ENCODE measurements at regions not wholly inside any gene's neighbourhood (a gene's known extent, or its start where the extent isn't known, plus 50 kb on each side); places are given as distances from the start of the nearest gene placed in this dataset.
"Not testable (repeated sequence)": the region's sequence is repeated elsewhere in the genome, so short reads cannot be mapped to it uniquely, and the experiment has no call there.

DNA sequence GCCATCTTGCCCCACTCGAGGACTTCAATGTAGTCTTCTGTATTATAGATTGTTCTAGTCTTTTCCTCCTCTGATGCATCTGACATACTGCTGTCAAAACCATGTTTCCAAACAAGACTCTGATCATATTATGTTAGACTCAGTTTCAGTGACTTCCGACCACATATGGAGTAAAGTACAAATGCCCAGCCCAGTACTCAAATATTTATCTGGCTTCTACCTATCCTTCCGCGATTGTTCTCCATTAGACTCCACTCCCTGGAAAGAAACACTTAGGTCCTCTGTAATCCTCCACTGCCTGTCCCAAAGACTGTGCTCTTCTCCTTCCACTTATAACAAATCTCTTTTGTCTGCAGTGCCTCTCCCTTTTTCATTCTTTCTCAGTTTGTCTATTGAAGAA, 439.5 kb downstream of the EFNB2 start:
- WGBS, 2 donors: 94 to 97% methylated on average over 4 of the region's 4 CpGs
- H3K27ac ChIP-seq (ENCODE audit: low read depth in 1 of 2, low read length in 2 of 2): no peak overlapping the region

DNA sequence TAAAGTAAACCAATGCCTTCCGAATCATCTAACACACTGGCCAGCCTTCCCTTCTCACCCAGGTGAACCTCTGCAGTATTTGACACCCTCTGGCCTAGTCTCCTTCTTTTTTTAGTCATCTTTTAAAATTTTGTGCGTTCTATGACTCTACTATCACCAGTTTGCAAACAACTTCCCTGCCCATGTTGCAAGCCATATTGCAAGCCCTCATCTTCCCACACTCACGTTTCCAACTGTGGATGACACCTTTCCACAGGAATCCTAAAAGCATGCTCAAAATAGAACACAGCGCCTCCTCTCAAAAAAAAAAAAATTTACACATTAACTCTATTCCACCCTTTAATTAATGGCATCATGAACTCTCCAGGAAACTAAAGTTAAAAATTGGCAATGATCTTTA, 440.1 kb downstream of the EFNB2 start:
- ATAC-seq (ENCODE audit: low FRiP score): no peak

More for the DNA sequence above, 439.5 kb downstream of the EFNB2 start:
- ATAC-seq (ENCODE audit: low FRiP score) (no peak), DNase-seq (no peak)
- H3K9me3 ChIP-seq (ENCODE audit: control insufficient read depth, low read length): no peaks in the 10 kb centered on the region
- intact Hi-C loops (cut with DNase I): no loop called here
- H3K36me3 ChIP-seq (ENCODE audit: control insufficient read depth in 1 of 2, insufficient read depth in 2 of 2, low read length in 1 of 2): no peaks in the 10 kb centered on the region
- no peak overlapping the region for H3K4me3 ChIP-seq (ENCODE audit: low read length in 2 of 2)
- H3K4me1 ChIP-seq (ENCODE audit: control insufficient read depth in 1 of 2, insufficient read depth in 2 of 2, low read length in 2 of 2): no peaks in the 10 kb centered on the region
- no peaks in the 10 kb centered on the region for H3K27me3 ChIP-seq (ENCODE audit: control insufficient read depth in 1 of 2, insufficient read depth in 2 of 2, low read length in 1 of 2)

DNA sequence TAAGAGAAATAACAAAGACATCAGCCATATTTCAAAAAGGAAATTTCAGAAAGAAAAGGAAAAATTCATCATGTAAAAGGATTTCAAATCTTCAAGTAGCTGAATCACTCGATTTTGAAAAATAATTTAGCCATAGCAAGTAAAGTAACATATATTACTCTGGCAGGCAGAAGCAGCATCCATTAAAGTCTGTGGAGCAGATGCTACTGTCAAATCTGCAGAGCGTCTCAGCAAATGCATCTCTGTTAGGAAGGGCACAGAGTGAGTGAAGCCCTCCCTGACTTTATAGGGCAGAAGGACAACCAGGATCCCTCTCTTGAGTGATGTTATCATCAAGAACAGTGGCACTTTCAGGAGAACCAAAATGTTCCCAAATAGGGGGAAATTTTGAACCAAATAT, 445.5 kb downstream of the EFNB2 start:
- H3K27me3 ChIP-seq (ENCODE audit: control insufficient read depth in 1 of 2, insufficient read depth in 2 of 2, low read length in 1 of 2): no peaks in the 10 kb centered on the region
- ATAC-seq (ENCODE audit: low FRiP score) (no peak), DNase-seq (no peak)
- H3K9me3 ChIP-seq (ENCODE audit: control insufficient read depth, low read length): no peaks in the 10 kb centered on the region
- H3K36me3 ChIP-seq (ENCODE audit: control insufficient read depth in 1 of 2, insufficient read depth in 2 of 2, low read length in 1 of 2): no peaks in the 10 kb centered on the region
- no peak overlapping the region for H3K27ac ChIP-seq (ENCODE audit: low read depth in 1 of 2, low read length in 2 of 2)
- no peaks in the 10 kb centered on the region for H3K4me1 ChIP-seq (ENCODE audit: control insufficient read depth in 1 of 2, insufficient read depth in 2 of 2, low read length in 2 of 2)
- WGBS, 2 donors: 64 to 73% methylated on average over 2 of the region's 2 CpGs
- intact Hi-C loops (cut with DNase I): no loop called here
- H3K4me3 ChIP-seq (ENCODE audit: low read length in 2 of 2): no peak overlapping the region

More for the DNA sequence above, 440.1 kb downstream of the EFNB2 start:
- 87 to 92% methylated on average over 4 of the region's 4 CpGs for WGBS, 2 donors
- H3K4me3 ChIP-seq (ENCODE audit: low read length in 2 of 2): no peak overlapping the region
- intact Hi-C loops (cut with DNase I): no loop called here
- H3K27me3 ChIP-seq (ENCODE audit: control insufficient read depth in 1 of 2, insufficient read depth in 2 of 2, low read length in 1 of 2): no peaks in the 10 kb centered on the region
- H3K4me1 ChIP-seq (ENCODE audit: control insufficient read depth in 1 of 2, insufficient read depth in 2 of 2, low read length in 2 of 2): no peaks in the 10 kb centered on the region
- DNase-seq: no peak
- no peaks in the 10 kb centered on the region for H3K9me3 ChIP-seq (ENCODE audit: control insufficient read depth, low read length)
- no peak overlapping the region for H3K27ac ChIP-seq (ENCODE audit: low read depth in 1 of 2, low read length in 2 of 2)
- H3K36me3 ChIP-seq (ENCODE audit: control insufficient read depth in 1 of 2, insufficient read depth in 2 of 2, low read length in 1 of 2): no peaks in the 10 kb centered on the region

DNA sequence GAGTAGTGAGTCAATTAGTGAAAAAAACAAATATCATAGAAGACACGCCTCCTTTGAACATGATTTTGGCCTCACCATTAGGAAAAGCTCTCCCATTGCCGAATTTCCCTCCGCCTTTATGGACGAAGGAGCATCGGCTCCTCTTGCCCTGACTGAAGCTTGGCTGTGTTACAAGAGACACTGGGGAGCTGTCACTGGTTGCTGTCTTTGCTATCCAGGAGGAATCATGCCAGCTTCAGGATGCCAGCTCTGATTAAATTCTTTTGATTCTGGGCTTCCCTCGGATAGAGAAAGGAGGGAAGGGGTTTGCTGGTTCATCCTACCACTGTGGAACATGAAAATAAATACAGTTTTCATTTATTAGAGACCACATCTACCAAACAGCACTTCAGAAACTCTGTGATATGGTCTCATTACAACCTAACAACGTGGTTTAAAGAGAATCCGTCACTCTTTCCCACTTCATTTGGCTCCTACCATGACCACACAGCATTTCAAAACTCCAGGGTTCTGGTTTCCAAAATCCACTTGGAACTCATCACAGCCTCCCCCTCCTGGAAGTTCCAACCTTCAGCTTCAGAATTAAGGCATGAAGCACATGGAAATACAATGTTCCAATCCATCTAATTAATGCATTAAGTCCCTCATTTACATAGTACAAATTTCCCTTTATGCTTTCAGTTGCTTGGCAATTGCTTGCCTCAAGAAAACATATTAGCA, 446.0 kb downstream of the EFNB2 start:
- H3K27me3 ChIP-seq (ENCODE audit: control insufficient read depth in 1 of 2, insufficient read depth in 2 of 2, low read length in 1 of 2): no peaks in the 10 kb centered on the region
- H3K4me1 ChIP-seq (ENCODE audit: control insufficient read depth in 1 of 2, insufficient read depth in 2 of 2, low read length in 2 of 2): no peaks in the 10 kb centered on the region
- ATAC-seq (ENCODE audit: low FRiP score): no peak
- H3K4me3 ChIP-seq (ENCODE audit: low read length in 2 of 2): no peak overlapping the region
- H3K9me3 ChIP-seq (ENCODE audit: control insufficient read depth, low read length): no peaks in the 10 kb centered on the region
- 53 to 55% methylated on average over 8 of the region's 8 CpGs for WGBS, 2 donors
- no peaks in the 10 kb centered on the region for H3K36me3 ChIP-seq (ENCODE audit: control insufficient read depth in 1 of 2, insufficient read depth in 2 of 2, low read length in 1 of 2)
- intact Hi-C loops (cut with DNase I): loop anchor here in 1 of 2 donors (10.0 kb wide), 1 partner anchor 445 kb away; the partner anchor contains the start of gene EFNB2
- DNase-seq: no peak
- H3K27ac ChIP-seq (ENCODE audit: low read depth in 1 of 2, low read length in 2 of 2): no peak overlapping the region

DNA sequence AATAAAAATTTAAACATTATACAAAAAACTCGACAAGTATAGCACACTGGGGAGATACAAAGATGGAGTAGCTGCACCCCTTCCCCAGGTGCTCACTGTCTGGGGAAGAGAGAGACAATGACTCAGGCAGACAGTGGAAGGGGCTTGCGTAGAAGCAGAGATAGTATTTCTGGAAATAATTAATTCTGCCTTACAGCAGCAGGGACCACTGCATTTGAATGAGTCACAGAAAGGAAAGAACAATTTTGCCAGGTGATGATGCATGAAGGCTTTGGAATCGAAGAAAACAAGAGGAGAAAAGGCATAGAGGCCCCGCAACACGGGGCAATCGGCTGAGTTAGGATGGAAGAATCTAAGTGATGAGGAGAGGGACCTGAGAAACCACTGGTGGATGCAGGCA, 447.4 kb downstream of the EFNB2 start:
- no peak for DNase-seq
- Histone ChIP-seq H3K4me1 (ENCODE audit: control insufficient read depth in 1 of 2, insufficient read depth in 2 of 2, low read length in 2 of 2) (no peaks in the 10 kb centered on the region), H3K27ac (ENCODE audit: low read depth in 1 of 2, low read length in 2 of 2) (no peak overlapping the region), H3K9me3 (ENCODE audit: control insufficient read depth, low read length) (no peaks in the 10 kb centered on the region), H3K27me3 (ENCODE audit: control insufficient read depth in 1 of 2, insufficient read depth in 2 of 2, low read length in 1 of 2) (no peaks in the 10 kb centered on the region), H3K36me3 (ENCODE audit: control insufficient read depth in 1 of 2, insufficient read depth in 2 of 2, low read length in 1 of 2) (no peaks in the 10 kb centered on the region), H3K4me3 (ENCODE audit: low read length in 2 of 2) (no peak overlapping the region)
- no peak for ATAC-seq (ENCODE audit: low FRiP score)
- WGBS, 2 donors: 91 to 92% methylated on average over 6 of the region's 6 CpGs
- intact Hi-C loops (cut with DNase I): loop anchor here in 1 of 2 donors (10.0 kb wide), 1 partner anchor 447 kb away; the partner anchor contains the start of gene EFNB2

DNA sequence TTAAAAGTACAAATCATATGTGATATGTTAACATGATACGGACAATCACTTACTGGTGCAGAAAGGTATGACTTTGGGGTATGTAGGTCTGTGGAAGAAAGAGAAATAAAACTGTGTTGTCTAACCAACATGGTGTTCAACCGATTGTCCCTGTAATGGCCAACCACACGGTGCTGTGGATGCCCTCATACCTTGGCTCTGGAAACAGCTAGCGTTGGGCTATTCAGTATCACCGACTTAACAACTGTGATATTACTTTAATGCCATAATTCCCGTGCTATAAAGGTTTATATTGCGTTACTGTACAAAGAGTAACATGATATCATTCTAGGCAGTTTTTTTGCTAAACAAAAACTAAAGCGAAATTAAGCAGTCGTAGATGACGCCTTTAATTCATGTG, 448.3 kb downstream of the EFNB2 start:
- 91 to 93% methylated on average over 10 of the region's 10 CpGs for WGBS, 2 donors
- DNase-seq (no peak), ATAC-seq (ENCODE audit: low FRiP score) (no peak)
- Histone ChIP-seq H3K27me3 (ENCODE audit: control insufficient read depth in 1 of 2, insufficient read depth in 2 of 2, low read length in 1 of 2) (no peaks in the 10 kb centered on the region), H3K9me3 (ENCODE audit: control insufficient read depth, low read length) (no peaks in the 10 kb centered on the region), H3K27ac (ENCODE audit: low read depth in 1 of 2, low read length in 2 of 2) (no peak overlapping the region), H3K4me1 (ENCODE audit: control insufficient read depth in 1 of 2, insufficient read depth in 2 of 2, low read length in 2 of 2) (no peaks in the 10 kb centered on the region), H3K4me3 (ENCODE audit: low read length in 2 of 2) (no peak overlapping the region), H3K36me3 (ENCODE audit: control insufficient read depth in 1 of 2, insufficient read depth in 2 of 2, low read length in 1 of 2) (no peaks in the 10 kb centered on the region)
- intact Hi-C loops (cut with DNase I): loop anchor here in 1 of 2 donors (10.0 kb wide), 1 partner anchor 448 kb away; the partner anchor contains the start of gene EFNB2

DNA sequence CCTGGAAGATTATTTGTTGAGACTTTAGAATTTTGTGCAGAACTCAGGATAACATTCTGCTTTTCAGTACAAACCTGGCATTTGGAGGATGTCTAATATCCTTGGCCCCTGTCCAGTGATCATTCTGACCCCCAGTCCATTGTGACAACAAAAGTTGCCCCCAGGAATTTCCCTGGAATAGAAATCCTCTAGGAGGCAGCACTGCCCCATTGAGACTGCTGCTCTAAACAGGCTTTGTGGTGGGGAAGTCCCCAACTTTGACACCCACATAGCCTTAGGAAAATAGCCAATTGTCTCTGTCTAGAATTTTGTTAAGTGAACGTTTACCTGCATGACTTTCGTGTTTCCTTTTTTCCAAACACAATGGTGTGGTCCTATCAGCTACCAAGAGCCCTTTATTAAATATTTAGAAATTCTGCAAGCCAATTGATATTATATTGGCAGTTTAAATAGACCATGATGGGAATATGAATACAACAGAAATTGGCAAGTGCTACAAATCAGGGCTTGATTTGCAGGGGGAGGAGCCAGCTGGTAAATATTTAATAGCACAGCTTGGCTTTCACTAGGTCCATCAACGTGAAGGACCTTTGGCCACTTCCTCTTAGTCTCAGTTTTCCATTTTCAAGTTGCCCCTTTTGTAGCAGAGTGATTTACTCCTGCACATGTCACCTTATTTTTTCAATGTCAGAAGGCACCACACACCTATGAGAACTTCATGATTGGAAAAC, 451.7 kb downstream of the EFNB2 start:
- ATAC-seq (ENCODE audit: low FRiP score) (peak; percentile 52), DNase-seq (no peak)
- intact Hi-C loops (cut with DNase I): loop anchor here (5.0 to 10.0 kb wide), 2 partner anchors 449 to 451 kb away; partner anchors contain the start of gene EFNB2 (in 1 of the 2)
- H3K36me3 ChIP-seq (ENCODE audit: control insufficient read depth in 1 of 2, insufficient read depth in 2 of 2, low read length in 1 of 2): no peaks in the 10 kb centered on the region
- no peaks in the 10 kb centered on the region for H3K27me3 ChIP-seq (ENCODE audit: control insufficient read depth in 1 of 2, insufficient read depth in 2 of 2, low read length in 1 of 2)
- no peaks in the 10 kb centered on the region for H3K4me1 ChIP-seq (ENCODE audit: control insufficient read depth in 1 of 2, insufficient read depth in 2 of 2, low read length in 2 of 2)
- WGBS, 2 donors: 72 to 77% methylated on average over 3 of the region's 3 CpGs
- no peak overlapping the region for H3K27ac ChIP-seq (ENCODE audit: low read depth in 1 of 2, low read length in 2 of 2)
- no peak overlapping the region for H3K4me3 ChIP-seq (ENCODE audit: low read length in 2 of 2)
- no peaks in the 10 kb centered on the region for H3K9me3 ChIP-seq (ENCODE audit: control insufficient read depth, low read length)

DNA sequence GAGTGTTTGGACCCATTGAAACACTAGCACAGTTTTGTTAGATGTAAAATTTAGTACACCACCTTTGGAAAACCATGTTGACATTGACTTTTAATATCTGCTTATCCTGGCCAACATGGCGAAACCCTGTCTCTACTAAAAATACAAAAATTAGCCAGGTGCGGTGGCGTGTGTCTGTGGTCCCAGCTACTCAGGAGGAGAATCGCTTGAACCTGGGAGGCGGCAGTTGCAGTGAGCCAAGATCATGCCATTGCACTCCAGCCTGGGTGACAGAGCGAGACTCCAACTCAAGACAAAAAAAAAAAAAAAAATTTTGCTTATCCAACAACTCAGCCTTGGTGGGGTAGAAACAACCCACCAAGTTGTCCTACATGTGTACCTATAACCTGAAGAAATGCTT, 454.2 kb downstream of the EFNB2 start:
- ATAC-seq (ENCODE audit: low FRiP score); H3K27ac ChIP-seq (ENCODE audit: low read depth in 1 of 2, low read length in 2 of 2); H3K9me3 ChIP-seq (ENCODE audit: control insufficient read depth, low read length); H3K4me3 ChIP-seq (ENCODE audit: low read length in 2 of 2); H3K4me1 ChIP-seq (ENCODE audit: control insufficient read depth in 1 of 2, insufficient read depth in 2 of 2, low read length in 2 of 2); H3K36me3 ChIP-seq (ENCODE audit: control insufficient read depth in 1 of 2, insufficient read depth in 2 of 2, low read length in 1 of 2); H3K27me3 ChIP-seq (ENCODE audit: control insufficient read depth in 1 of 2, insufficient read depth in 2 of 2, low read length in 1 of 2); DNase-seq: not testable (repeated sequence)
- WGBS, 2 donors: 97 to 98% methylated on average over 6 of the region's 6 CpGs
- intact Hi-C loops (cut with DNase I): loop anchor here (5.0 to 10.0 kb wide), 2 partner anchors 451 to 454 kb away; partner anchors contain the start of gene EFNB2 (in 1 of the 2)

Data from aorta (tissue), 5 donors.